HG02759 (cell line): ENCODE measurements at regions not wholly inside any gene's neighbourhood (a gene's known extent, or its start where the extent isn't known, plus 50 kb on each side); places are given as distances from the start of the nearest gene placed in this dataset.

Experiments
- ATAC-seq: cut with Tn5 transposase; IDR thresholded peaks from one replicate; pipeline ENCODE4 v1.9.1; 2021; ENCODE audit warnings: mild to moderate bottlenecking, moderate library complexity; ENCODE audit not compliant: unreplicated experiment

- ATAC-seq = no peak
Observed at GRCh38 chr9:113646946-113647914, 183.7 kb downstream of the RGS3 start.

- ATAC-seq = no peak
Observed at GRCh38 chr9:113648048-113648447, 184.5 kb downstream of the RGS3 start.

DNA sequence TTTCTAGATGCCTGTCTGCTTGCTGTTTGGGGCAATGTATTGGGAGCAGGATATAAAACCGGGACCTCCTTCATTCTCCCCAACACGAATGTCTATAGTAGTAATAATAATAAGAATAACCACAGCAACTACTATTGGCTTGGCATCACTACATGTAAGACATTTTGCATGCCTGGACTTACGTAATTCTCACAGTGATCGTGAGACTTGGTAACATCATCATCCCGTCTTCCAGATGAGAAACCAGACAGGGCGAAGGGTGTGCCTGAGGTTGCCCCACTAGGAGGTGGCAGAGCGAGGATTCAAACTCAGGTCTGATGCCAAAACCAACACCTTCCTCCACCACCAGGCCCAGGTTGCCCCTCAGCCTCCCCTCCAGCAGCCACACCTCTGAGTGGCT is 185.1 kb downstream of the RGS3 start:
- no peak for ATAC-seq

GRCh38 chr9:113649054-113649453 is 185.5 kb downstream of the RGS3 start:
- ATAC-seq = no peak

- no peak for ATAC-seq
Observed at GRCh38 chr9:113649855-113650206, 186.3 kb downstream of the RGS3 start.

- no peak for ATAC-seq
Observed at GRCh38 chr9:113650207-113651131, 186.9 kb downstream of the RGS3 start.

GRCh38 chr9:113651896-113652295 is 188.4 kb downstream of the RGS3 start:
- ATAC-seq = no peak

GRCh38 chr9:113652355-113653152 is 189.0 kb downstream of the RGS3 start:
- no peak for ATAC-seq

GRCh38 chr9:113653746-113654604 is 190.4 kb downstream of the RGS3 start:
- no peak for ATAC-seq

- no peak for ATAC-seq
Observed at GRCh38 chr9:113654605-113655428, 191.3 kb downstream of the RGS3 start.

- no peak for ATAC-seq
Observed at GRCh38 chr9:113656771-113657670, 193.5 kb downstream of the RGS3 start.

- peak; percentile 82 for ATAC-seq
Observed at GRCh38 chr9:113657765-113658544, 194.4 kb downstream of the RGS3 start.

- ATAC-seq = no peak
Observed at GRCh38 chr9:113658545-113658895, 195.0 kb downstream of the RGS3 start.

- no peak for ATAC-seq
Observed at GRCh38 chr9:113659039-113659438, 195.5 kb downstream of the RGS3 start.

GRCh38 chr9:113659740-113660139 is 196.2 kb downstream of the RGS3 start:
- no peak for ATAC-seq

DNA sequence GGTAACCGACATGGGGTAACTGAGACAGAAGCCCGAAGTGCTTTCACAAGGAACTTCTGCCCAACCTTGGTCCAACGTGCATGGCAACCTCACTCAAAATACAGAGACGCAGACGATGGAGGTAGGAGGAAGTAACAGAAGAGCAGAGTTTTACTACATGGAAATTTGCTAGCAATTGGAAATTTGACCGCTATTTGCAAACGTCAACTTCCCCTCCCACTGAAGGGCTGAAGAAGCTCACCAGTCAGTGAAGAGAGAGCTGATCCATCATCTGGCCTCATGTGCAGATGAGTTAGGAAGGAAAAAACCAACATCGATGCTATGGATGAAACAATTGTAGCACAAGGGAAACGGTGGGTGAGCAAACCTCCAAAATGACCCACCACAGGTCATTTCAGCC is 196.7 kb downstream of the RGS3 start:
- ATAC-seq = no peak

GRCh38 chr9:113661074-113661473 is 197.5 kb downstream of the RGS3 start:
- no peak for ATAC-seq
